HG02623 (cell line): ENCODE measurements at regions not wholly inside any gene's neighbourhood (a gene's known extent, or its start where the extent isn't known, plus 50 kb on each side); places are given as distances from the start of the nearest gene placed in this dataset.

Experiments
- ATAC-seq: cut with Tn5 transposase; IDR thresholded peaks from one replicate; pipeline ENCODE4 v1.9.1; 2021; ENCODE audit warnings: moderate library complexity; ENCODE audit not compliant: unreplicated experiment

- no peak for ATAC-seq
Measured at GRCh38 chr14:62626416-62626815, 418.8 kb downstream of the KCNH5 start.

GRCh38 chr14:62629176-62629725 lies 416.0 kb downstream of the KCNH5 start:
- ATAC-seq = no peak

GRCh38 chr14:62631176-62631575 lies 414.1 kb downstream of the KCNH5 start:
- no peak for ATAC-seq

GRCh38 chr14:62632771-62633170 lies 412.5 kb downstream of the KCNH5 start:
- no peak for ATAC-seq

GRCh38 chr14:62645649-62646048 lies 399.6 kb downstream of the KCNH5 start:
- ATAC-seq = no peak
